HL-60 (cell line): ENCODE measurements at regions not wholly inside any gene's neighbourhood (a gene's known extent, or its start where the extent isn't known, plus 50 kb on each side); places are given as distances from the start of the nearest gene placed in this dataset.

Source experiments
- DNase-seq, 2 experiments: peaks; one replicate each; pipeline ENCODE4 v3.0.0-alpha.2; 2010 to 2020; ENCODE audit warnings: low read depth in 1 of 2, low spot score in 1 of 2
- H3K27ac ChIP-seq: fragments of 250-450 bp; sonication (Bioruptor Pico); replicated peaks from 2 replicates; pipeline ENCODE4 v1.5.1; 2020; ENCODE audit warnings: mild to moderate bottlenecking, moderate library complexity
- H3K27me3 ChIP-seq: fragments of 250-450 bp; sonication (Bioruptor Pico); 2 replicates; pipeline ENCODE4 v1.5.1; 2021; ENCODE audit warnings: mild to moderate bottlenecking, moderate library complexity; ENCODE audit not compliant: insufficient read depth, poor library complexity, severe bottlenecking
- H3K4me3 ChIP-seq: replicated peaks from 2 replicates; pipeline ENCODE4 v1.5.1; 2011; ENCODE audit warnings: mild to moderate bottlenecking, control low read depth, low read length; ENCODE audit not compliant: insufficient read depth
- CTCF ChIP-seq: IDR thresholded peaks from one replicate; pipeline ENCODE4 v1.5.1; 2011; ENCODE audit warnings: low read length, control low read depth, inconsistent platforms; ENCODE audit not compliant: insufficient read depth
- GABPA ChIP-seq: IDR thresholded peaks from 2 replicates; pipeline ENCODE4 v1.6.1; 2012; ENCODE audit warnings: low read depth
- POLR2AphosphoS5 ChIP-seq: IDR thresholded peaks from 2 replicates; pipeline ENCODE4 v1.6.1; 2012; ENCODE audit warnings: low read depth
- SPI1 ChIP-seq: IDR thresholded peaks from 2 replicates; pipeline ENCODE4 v1.6.1; 2012; ENCODE audit warnings: low read depth, mild to moderate bottlenecking, borderline replicate concordance
- TF ChIP-seq, protein P1 (sequence below): IDR thresholded peaks from 2 replicates; pipeline ENCODE4 v1.6.1; 2012; ENCODE audit warnings: low read depth; ENCODE audit not compliant: insufficient replicate concordance

DNA sequence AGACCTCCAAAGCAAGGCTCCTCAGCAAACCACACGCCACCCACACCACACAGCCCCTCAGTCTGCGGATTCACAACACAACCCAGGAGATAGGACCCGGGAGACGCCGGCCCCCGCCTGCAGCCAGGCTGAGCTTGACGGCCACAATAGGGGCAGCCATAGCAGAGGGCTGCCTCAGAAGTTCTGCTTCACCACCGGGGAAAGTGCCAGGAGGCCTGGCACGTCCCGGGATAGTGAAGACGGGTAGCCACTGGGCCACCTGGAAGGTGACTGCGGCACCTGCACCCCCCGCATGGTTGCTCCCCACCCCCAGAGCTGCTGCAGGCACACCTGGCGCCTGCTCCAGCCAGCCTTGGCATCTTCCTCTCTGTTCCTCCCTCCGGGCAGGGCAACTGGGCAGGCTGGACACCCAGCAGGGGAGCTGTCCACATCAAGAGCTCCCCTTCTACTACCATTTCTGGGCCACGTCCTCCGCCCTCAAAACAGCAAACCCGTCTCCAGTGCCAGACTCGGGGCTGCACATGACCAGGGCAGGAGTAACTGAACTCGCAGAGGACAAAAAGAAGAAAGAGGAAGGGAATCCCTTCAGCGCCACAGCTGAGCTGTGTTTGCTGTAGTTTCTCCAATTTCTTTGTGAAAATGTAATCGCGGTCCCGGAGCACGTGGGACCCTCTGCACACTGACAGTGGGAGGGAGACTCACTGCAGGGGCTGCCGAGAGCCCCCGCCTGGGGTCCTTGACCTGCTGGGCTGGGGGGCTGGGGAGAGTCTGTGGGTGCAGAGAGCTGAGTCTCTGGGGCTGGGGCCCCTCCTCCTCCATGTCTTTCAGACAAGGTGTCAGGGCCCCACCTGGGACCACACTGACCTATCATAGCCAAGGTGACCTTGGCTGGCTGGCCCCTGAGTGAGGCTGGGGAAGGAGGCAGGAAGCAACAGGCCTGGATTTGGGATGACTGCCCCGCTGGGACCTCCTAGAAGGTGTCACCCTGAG lies 74.2 kb upstream of the C14orf180 start:
- Histone ChIP-seq H3K27me3 (no peaks in the 10 kb centered on the region), H3K4me3 (no peak overlapping the region), H3K27ac (no peak overlapping the region)
- TF ChIP-seq CTCF (no peak), POLR2AphosphoS5 (no peak), SPI1 (no peak), GABPA (no peak)
- TF ChIP-seq, protein P1, sequence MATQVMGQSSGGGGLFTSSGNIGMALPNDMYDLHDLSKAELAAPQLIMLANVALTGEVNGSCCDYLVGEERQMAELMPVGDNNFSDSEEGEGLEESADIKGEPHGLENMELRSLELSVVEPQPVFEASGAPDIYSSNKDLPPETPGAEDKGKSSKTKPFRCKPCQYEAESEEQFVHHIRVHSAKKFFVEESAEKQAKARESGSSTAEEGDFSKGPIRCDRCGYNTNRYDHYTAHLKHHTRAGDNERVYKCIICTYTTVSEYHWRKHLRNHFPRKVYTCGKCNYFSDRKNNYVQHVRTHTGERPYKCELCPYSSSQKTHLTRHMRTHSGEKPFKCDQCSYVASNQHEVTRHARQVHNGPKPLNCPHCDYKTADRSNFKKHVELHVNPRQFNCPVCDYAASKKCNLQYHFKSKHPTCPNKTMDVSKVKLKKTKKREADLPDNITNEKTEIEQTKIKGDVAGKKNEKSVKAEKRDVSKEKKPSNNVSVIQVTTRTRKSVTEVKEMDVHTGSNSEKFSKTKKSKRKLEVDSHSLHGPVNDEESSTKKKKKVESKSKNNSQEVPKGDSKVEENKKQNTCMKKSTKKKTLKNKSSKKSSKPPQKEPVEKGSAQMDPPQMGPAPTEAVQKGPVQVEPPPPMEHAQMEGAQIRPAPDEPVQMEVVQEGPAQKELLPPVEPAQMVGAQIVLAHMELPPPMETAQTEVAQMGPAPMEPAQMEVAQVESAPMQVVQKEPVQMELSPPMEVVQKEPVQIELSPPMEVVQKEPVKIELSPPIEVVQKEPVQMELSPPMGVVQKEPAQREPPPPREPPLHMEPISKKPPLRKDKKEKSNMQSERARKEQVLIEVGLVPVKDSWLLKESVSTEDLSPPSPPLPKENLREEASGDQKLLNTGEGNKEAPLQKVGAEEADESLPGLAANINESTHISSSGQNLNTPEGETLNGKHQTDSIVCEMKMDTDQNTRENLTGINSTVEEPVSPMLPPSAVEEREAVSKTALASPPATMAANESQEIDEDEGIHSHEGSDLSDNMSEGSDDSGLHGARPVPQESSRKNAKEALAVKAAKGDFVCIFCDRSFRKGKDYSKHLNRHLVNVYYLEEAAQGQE, result no peak
- no peak for DNase-seq

DNA sequence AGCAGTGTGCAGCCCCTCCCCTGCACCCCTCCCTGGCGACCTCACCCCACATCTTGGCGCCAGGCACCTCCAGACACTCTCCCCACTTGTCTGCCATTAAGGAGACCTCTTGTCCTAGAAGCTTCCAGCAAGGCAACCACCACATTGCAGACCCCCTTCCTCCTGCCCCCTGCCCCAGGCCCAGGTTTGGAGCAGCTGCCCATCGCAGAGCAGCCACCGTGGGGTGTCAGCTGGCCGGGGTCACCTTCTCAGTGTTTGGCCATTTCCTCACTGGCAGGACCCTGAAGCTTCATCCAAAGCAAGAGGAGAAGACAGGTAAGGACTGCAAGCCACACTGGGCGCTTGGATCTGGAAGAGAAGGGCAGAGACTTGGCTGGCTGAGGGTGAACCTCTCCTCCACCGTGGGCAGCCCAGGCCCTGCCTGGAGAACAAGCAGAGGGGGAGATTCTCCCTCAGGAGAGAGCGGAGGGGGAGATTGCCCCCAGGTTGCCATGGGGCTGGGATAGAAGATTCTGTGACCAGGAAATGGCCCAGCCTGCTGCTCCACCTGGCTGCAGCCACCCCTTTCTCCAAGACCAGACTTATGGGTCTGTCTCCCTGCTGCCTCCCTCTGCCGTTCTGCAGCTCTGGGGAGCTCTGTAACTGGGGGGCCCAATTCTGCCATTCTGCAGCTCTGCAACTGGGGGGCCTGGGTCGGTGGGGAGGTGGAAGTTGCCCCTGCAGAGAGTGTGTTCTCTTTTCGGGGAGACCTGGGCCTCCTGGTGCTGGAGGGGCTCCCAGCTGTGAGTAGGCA lies 72.9 kb upstream of the C14orf180 start:
- Histone ChIP-seq H3K27me3 (no peaks in the 10 kb centered on the region), H3K4me3 (no peak overlapping the region), H3K27ac (no peak overlapping the region)
- DNase-seq, result no peak
- TF ChIP-seq SPI1 (no peak), GABPA (no peak), POLR2AphosphoS5 (no peak), CTCF (no peak)
- TF ChIP-seq, protein P1, result no peak

DNA sequence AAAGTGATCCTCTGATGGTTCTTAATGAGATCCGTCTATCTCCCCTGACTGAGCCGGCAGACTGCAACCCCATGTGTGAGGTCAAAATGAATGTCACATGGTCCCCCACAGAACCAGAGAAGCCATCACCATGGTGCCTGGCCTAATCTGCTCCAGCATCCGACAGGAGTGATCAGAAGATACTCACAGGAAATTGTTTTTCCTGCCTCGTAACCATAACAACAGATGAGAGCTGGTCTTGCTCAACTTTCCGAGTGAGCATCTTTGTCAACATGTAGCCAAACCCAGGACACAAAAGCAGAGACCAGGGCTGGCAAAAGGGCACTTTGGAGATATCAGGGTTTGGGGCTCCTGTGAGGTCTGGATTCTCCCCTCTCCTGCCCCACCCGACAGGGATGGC lies 72.1 kb upstream of the C14orf180 start:
- Histone ChIP-seq H3K27ac (no peak overlapping the region), H3K4me3 (no peak overlapping the region), H3K27me3 (no peaks in the 10 kb centered on the region)
- TF ChIP-seq CTCF (no peak), SPI1 (no peak), GABPA (no peak), POLR2AphosphoS5 (no peak)
- TF ChIP-seq, protein P1, result no peak
- no peak for DNase-seq
